ENCODE measurements at regions not wholly inside any gene's neighbourhood (a gene's known extent, or its start where the extent isn't known, plus 50 kb on each side); places are given as distances from the start of the nearest gene placed in this dataset.
"Not testable (repeated sequence)": the region's sequence is repeated elsewhere in the genome, so short reads cannot be mapped to it uniquely, and the experiment has no call there.

GRCh38 chr9:102209176-102209575 lies 470.7 kb upstream of the GRIN3A start:
- no peak overlapping the region for H3K4me3 ChIP-seq (replicated peaks; ENCODE audit: low read depth, low read length)
- TF ChIP-seq, protein P1, sequence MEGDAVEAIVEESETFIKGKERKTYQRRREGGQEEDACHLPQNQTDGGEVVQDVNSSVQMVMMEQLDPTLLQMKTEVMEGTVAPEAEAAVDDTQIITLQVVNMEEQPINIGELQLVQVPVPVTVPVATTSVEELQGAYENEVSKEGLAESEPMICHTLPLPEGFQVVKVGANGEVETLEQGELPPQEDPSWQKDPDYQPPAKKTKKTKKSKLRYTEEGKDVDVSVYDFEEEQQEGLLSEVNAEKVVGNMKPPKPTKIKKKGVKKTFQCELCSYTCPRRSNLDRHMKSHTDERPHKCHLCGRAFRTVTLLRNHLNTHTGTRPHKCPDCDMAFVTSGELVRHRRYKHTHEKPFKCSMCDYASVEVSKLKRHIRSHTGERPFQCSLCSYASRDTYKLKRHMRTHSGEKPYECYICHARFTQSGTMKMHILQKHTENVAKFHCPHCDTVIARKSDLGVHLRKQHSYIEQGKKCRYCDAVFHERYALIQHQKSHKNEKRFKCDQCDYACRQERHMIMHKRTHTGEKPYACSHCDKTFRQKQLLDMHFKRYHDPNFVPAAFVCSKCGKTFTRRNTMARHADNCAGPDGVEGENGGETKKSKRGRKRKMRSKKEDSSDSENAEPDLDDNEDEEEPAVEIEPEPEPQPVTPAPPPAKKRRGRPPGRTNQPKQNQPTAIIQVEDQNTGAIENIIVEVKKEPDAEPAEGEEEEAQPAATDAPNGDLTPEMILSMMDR (IDR thresholded peaks at IDR 0.05; ENCODE audit: low read depth, low read length, missing control alignments) = no peak
- DNase-seq (ENCODE audit: extremely low read depth, low read depth) = no peak

GRCh38 chr9:102206432-102206831 lies 468.0 kb upstream of the GRIN3A start:
- TF ChIP-seq, protein P1 (IDR thresholded peaks at IDR 0.05; ENCODE audit: low read depth, low read length, missing control alignments) = no peak
- no peak for DNase-seq (ENCODE audit: extremely low read depth, low read depth)
- no peak overlapping the region for H3K4me3 ChIP-seq (replicated peaks; ENCODE audit: low read depth, low read length)

DNA sequence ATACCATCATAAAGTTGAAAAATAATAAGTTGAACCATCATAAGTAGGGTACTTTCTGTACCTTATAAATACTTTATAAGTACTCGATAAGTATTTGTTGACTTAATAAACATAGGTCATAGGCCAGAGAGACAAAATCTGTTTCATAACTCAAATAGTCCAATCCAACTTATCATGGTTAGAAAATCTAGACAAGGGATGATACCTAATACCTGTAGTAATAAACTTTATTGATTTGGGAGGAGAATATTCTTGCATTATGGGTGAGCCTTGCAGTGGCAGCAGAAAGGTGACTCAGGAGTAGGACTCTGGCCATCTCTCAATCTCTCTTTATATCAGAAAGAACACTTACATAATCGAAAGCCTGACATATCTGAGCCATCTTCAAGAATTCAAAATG lies 466.8 kb upstream of the GRIN3A start:
- no peak overlapping the region for H3K4me3 ChIP-seq (replicated peaks; ENCODE audit: low read depth, low read length)
- TF ChIP-seq, protein P1 (IDR thresholded peaks at IDR 0.05; ENCODE audit: low read depth, low read length, missing control alignments) = no peak

GRCh38 chr9:102202126-102202525 lies 463.7 kb upstream of the GRIN3A start:
- DNase-seq (ENCODE audit: extremely low read depth, low read depth) = no peak
- no peak overlapping the region for H3K4me3 ChIP-seq (replicated peaks; ENCODE audit: low read depth, low read length)
- TF ChIP-seq, protein P1 (IDR thresholded peaks at IDR 0.05; ENCODE audit: low read depth, low read length, missing control alignments) = no peak

More for the DNA sequence above, 466.8 kb upstream of the GRIN3A start:
- no peak for DNase-seq (ENCODE audit: extremely low read depth, low read depth)

- TF ChIP-seq, protein P1 (IDR thresholded peaks at IDR 0.05; ENCODE audit: low read depth, low read length, missing control alignments) = no peak
- no peak for DNase-seq (ENCODE audit: extremely low read depth, low read depth)
- H3K4me3 ChIP-seq (replicated peaks; ENCODE audit: low read depth, low read length) = no peak overlapping the region
Observed at GRCh38 chr9:102185962-102186361, 447.5 kb upstream of the GRIN3A start.

- TF ChIP-seq, protein P1 (IDR thresholded peaks at IDR 0.05; ENCODE audit: low read depth, low read length, missing control alignments) = no peak
- no peak overlapping the region for H3K4me3 ChIP-seq (replicated peaks; ENCODE audit: low read depth, low read length)
- DNase-seq (ENCODE audit: extremely low read depth, low read depth) = no peak
Observed at GRCh38 chr9:102185371-102185770, 446.9 kb upstream of the GRIN3A start.

DNA sequence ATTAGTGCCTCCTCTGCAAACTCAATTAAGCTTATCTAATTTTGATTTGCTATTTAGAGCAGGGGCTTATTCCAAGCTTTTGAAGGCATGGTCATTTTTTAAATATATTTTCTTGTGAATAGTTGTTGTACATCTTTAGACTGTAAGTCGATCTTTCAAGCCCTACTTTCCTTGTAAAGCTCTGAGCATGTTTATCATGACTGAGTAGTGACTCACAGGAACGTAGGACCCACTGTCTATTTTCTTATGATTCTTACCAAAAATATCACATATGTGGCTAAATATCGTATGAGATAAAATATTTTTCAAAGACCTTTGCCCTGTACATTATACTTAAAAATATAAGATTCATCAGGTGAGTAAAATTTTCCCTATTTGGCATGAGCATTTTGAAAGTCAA lies 440.4 kb upstream of the GRIN3A start:
- no peak for DNase-seq (ENCODE audit: extremely low read depth, low read depth)
- TF ChIP-seq, protein P1 (IDR thresholded peaks at IDR 0.05; ENCODE audit: low read depth, low read length, missing control alignments) = no peak
- H3K4me3 ChIP-seq (replicated peaks; ENCODE audit: low read depth, low read length) = no peak overlapping the region

- H3K4me3 ChIP-seq (replicated peaks; ENCODE audit: low read depth, low read length); DNase-seq (ENCODE audit: extremely low read depth, low read depth): not testable (repeated sequence)
Observed at GRCh38 chr9:102174202-102174601, 435.8 kb upstream of the GRIN3A start.

Data from HFF-Myc (cell line).